Stimulated activated CD4-positive, alpha-beta T cell treated with anti-CD3 and anti-CD28 coated beads, Interleukin-2, amount 100 ng/mL, for 24 hours (primary cell): ENCODE measurements at regions not wholly inside any gene's neighbourhood (a gene's known extent, or its start where the extent isn't known, plus 50 kb on each side); places are given as distances from the start of the nearest gene placed in this dataset.
A peak's percentile ranks its signal among the peaks of the same experiment; 100 is the strongest.

Experiments used
- DNase-seq, 2 donors: peaks; one replicate each; pipeline ENCODE4 v3.0.0-alpha.2; 2020

- DNase-seq = no peak
Measured at GRCh38 chr1:11338284-11338924, 65.4 kb downstream of the UBIAD1 start.

- DNase-seq = no peak
Measured at GRCh38 chr1:11339346-11340232, 66.6 kb downstream of the UBIAD1 start.

- no peak for DNase-seq
Measured at GRCh38 chr1:11340233-11340632, 67.2 kb downstream of the UBIAD1 start.

GRCh38 chr1:11341901-11342552, 69.0 kb downstream of the UBIAD1 start:
- DNase-seq = no peak

- DNase-seq = no peak
Measured at GRCh38 chr1:11342621-11343032, 69.6 kb downstream of the UBIAD1 start.

- DNase-seq = no peak
Measured at GRCh38 chr1:11345971-11346715, 73.1 kb downstream of the UBIAD1 start.

GRCh38 chr1:11350265-11350664, 77.3 kb downstream of the UBIAD1 start:
- DNase-seq = no peak

GRCh38 chr1:11352058-11352715, 79.2 kb downstream of the UBIAD1 start:
- no peak for DNase-seq

- no peak for DNase-seq
Measured at GRCh38 chr1:11352816-11353799, 80.1 kb downstream of the UBIAD1 start.

GRCh38 chr1:11354893-11355553, 82.0 kb downstream of the UBIAD1 start:
- DNase-seq = no peak

- DNase-seq = no peak
Measured at GRCh38 chr1:11355559-11356475, 82.8 kb downstream of the UBIAD1 start.

- no peak for DNase-seq
Measured at GRCh38 chr1:11357276-11357675, 84.3 kb downstream of the UBIAD1 start.

GRCh38 chr1:11358984-11359383, 86.0 kb downstream of the UBIAD1 start:
- DNase-seq = no peak

- DNase-seq = no peak
Measured at GRCh38 chr1:11362547-11363021, 89.6 kb downstream of the UBIAD1 start.

- peak in 1 of 2 donors; percentile 9 for DNase-seq
Measured at GRCh38 chr1:11364170-11364569, 91.2 kb downstream of the UBIAD1 start.

GRCh38 chr1:11365744-11366387, 92.9 kb downstream of the UBIAD1 start:
- DNase-seq = no peak

GRCh38 chr1:11373029-11373894, 100.3 kb downstream of the UBIAD1 start:
- DNase-seq = no peak
